ENCODE measurements at regions not wholly inside any gene's neighbourhood (a gene's known extent, or its start where the extent isn't known, plus 50 kb on each side); places are given as distances from the start of the nearest gene placed in this dataset.

- Mint-ChIP-seq H3K27ac (no peak overlapping the region), H3K4me1 (peaks cover 43% of the 10 kb centered on the region), H3K9me3 (no peaks in the 10 kb centered on the region), H3K27me3 (ENCODE audit: low read depth, poor library complexity) (peaks cover 7% of the 10 kb centered on the region), H3K36me3 (ENCODE audit: low read depth) (no peaks in the 10 kb centered on the region), H3K4me3 (no peak overlapping the region)
- no peak for TF ChIP-seq CTCF (IDR thresholded peaks at IDR 0.05)
- no peak for DNase-seq
These were observed 146.2 kb upstream of the DPH6 start for GRCh38 chr15:35691891-35692867.

GRCh38 chr15:35693286-35693685 lies 147.3 kb upstream of the DPH6 start:
- DNase-seq = no peak
- Mint-ChIP-seq H3K4me1 (peaks cover 54% of the 10 kb centered on the region), H3K27me3 (ENCODE audit: low read depth, poor library complexity) (peaks cover 7% of the 10 kb centered on the region), H3K4me3 (no peak overlapping the region), H3K36me3 (ENCODE audit: low read depth) (no peaks in the 10 kb centered on the region), H3K27ac (no peak overlapping the region), H3K9me3 (no peaks in the 10 kb centered on the region)
- no peak for TF ChIP-seq CTCF (IDR thresholded peaks at IDR 0.05)

GRCh38 chr15:35693886-35694285 lies 147.9 kb upstream of the DPH6 start:
- H3K27ac Mint-ChIP-seq = no peak overlapping the region
- H3K9me3 Mint-ChIP-seq = no peaks in the 10 kb centered on the region
- no peak overlapping the region for H3K4me3 Mint-ChIP-seq
- TF ChIP-seq CTCF (IDR thresholded peaks at IDR 0.05) = no peak
- DNase-seq = no peak
- H3K27me3 Mint-ChIP-seq (ENCODE audit: low read depth, poor library complexity) = peaks cover 7% of the 10 kb centered on the region
- H3K36me3 Mint-ChIP-seq (ENCODE audit: low read depth) = no peaks in the 10 kb centered on the region
- H3K4me1 Mint-ChIP-seq = peaks cover 60% of the 10 kb centered on the region

- H3K27ac Mint-ChIP-seq = no peak overlapping the region
- DNase-seq = no peak
- H3K4me1 Mint-ChIP-seq = peaks cover 68% of the 10 kb centered on the region
- H3K4me3 Mint-ChIP-seq = no peak overlapping the region
- peaks cover 7% of the 10 kb centered on the region for H3K27me3 Mint-ChIP-seq (ENCODE audit: low read depth, poor library complexity)
- no peaks in the 10 kb centered on the region for H3K9me3 Mint-ChIP-seq
- no peak for TF ChIP-seq CTCF (IDR thresholded peaks at IDR 0.05)
- H3K36me3 Mint-ChIP-seq (ENCODE audit: low read depth) = peaks cover 5% of the 10 kb centered on the region
These were observed 149.0 kb upstream of the DPH6 start for GRCh38 chr15:35695003-35695402.

GRCh38 chr15:35696767-35697231 lies 150.8 kb upstream of the DPH6 start:
- no peaks in the 10 kb centered on the region for H3K9me3 Mint-ChIP-seq
- H3K36me3 Mint-ChIP-seq (ENCODE audit: low read depth) = peaks cover 5% of the 10 kb centered on the region
- no peak for DNase-seq
- peaks cover 65% of the 10 kb centered on the region for H3K4me1 Mint-ChIP-seq
- H3K4me3 Mint-ChIP-seq = no peak overlapping the region
- H3K27ac Mint-ChIP-seq = peak overlapping the region; percentile 4
- H3K27me3 Mint-ChIP-seq (ENCODE audit: low read depth, poor library complexity) = peaks cover 7% of the 10 kb centered on the region
- TF ChIP-seq CTCF (IDR thresholded peaks at IDR 0.05) = no peak
